ENCODE measurements at regions not wholly inside any gene's neighbourhood (a gene's known extent, or its start where the extent isn't known, plus 50 kb on each side); places are given as distances from the start of the nearest gene placed in this dataset.
"Not testable (repeated sequence)": the region's sequence is repeated elsewhere in the genome, so short reads cannot be mapped to it uniquely, and the experiment has no call there.

GRCh38 chr6:81933089-81933488, 180.6 kb upstream of the TENT5A start:
- no peaks in the 10 kb centered on the region for H3K27me3 ChIP-seq
- H3K79me2 ChIP-seq (ENCODE audit: low read depth): no peaks in the 10 kb centered on the region
- Mint-ChIP-seq H3K4me1 (no peaks in the 10 kb centered on the region), H3K27ac (no peak overlapping the region), H3K4me3 (no peak overlapping the region), H3K36me3 (no peaks in the 10 kb centered on the region), H3K27me3 (ENCODE audit: insufficient read depth, low read depth) (peaks cover 6% of the 10 kb centered on the region), H3K9me3 (no peaks in the 10 kb centered on the region)
- no peaks in the 10 kb centered on the region for H4K20me1 ChIP-seq (ENCODE audit: low read depth)
- H3K9ac ChIP-seq: no peak overlapping the region
- no peaks in the 10 kb centered on the region for H3K36me3 ChIP-seq
- H3K4me2 ChIP-seq: no peak overlapping the region
- peaks cover 11% of the 10 kb centered on the region for H3K4me1 ChIP-seq
- TF ChIP-seq CTCF (IDR thresholded peaks at IDR 0.05) (no peak), EZH2 (IDR thresholded peaks at IDR 0.05) (no peak), EZH2phosphoT487 (IDR thresholded peaks at IDR 0.05) (no peak)
- H2AFZ ChIP-seq (replicated peaks): no peak overlapping the region
- no peaks in the 10 kb centered on the region for H3K9me3 ChIP-seq (ENCODE audit: low read depth)
- H3F3A ChIP-seq (ENCODE audit: low read depth): no peaks in the 10 kb centered on the region
- no peak for DNase-seq (ENCODE audit: low spot score)
- H3K27ac ChIP-seq: no peak overlapping the region
- no peak overlapping the region for H3K4me3 ChIP-seq

- not testable (repeated sequence) for H3K4me2 ChIP-seq; H3K27ac Mint-ChIP-seq; H3K4me1 Mint-ChIP-seq; H3K4me3 ChIP-seq; H3K36me3 Mint-ChIP-seq; H3K36me3 ChIP-seq; H3K27ac ChIP-seq; H3K9me3 Mint-ChIP-seq; DNase-seq (ENCODE audit: low spot score); H3K9ac ChIP-seq; H3K27me3 ChIP-seq; H3F3A ChIP-seq (ENCODE audit: low read depth); H4K20me1 ChIP-seq (ENCODE audit: low read depth); H2AFZ ChIP-seq (replicated peaks); H3K9me3 ChIP-seq (ENCODE audit: low read depth); H3K79me2 ChIP-seq (ENCODE audit: low read depth); H3K27me3 Mint-ChIP-seq (ENCODE audit: insufficient read depth, low read depth)
- peak overlapping the region; percentile 11 for H3K4me3 Mint-ChIP-seq
- peaks cover 18% of the 10 kb centered on the region for H3K4me1 ChIP-seq
Measured at GRCh38 chr6:81932448-81932847, 180.0 kb upstream of the TENT5A start.

GRCh38 chr6:81929828-81930227, 177.3 kb upstream of the TENT5A start:
- peaks cover 29% of the 10 kb centered on the region for H3K4me1 ChIP-seq
- H3K9me3 ChIP-seq (ENCODE audit: low read depth): no peaks in the 10 kb centered on the region
- H3K9me3 Mint-ChIP-seq: no peaks in the 10 kb centered on the region
- H3K36me3 Mint-ChIP-seq: no peaks in the 10 kb centered on the region
- H3K4me2 ChIP-seq: no peak overlapping the region
- no peak for DNase-seq (ENCODE audit: low spot score)
- no peak for TF ChIP-seq CTCF (IDR thresholded peaks at IDR 0.05)
- no peak for TF ChIP-seq EZH2phosphoT487 (IDR thresholded peaks at IDR 0.05)
- TF ChIP-seq EZH2 (IDR thresholded peaks at IDR 0.05): no peak
- H3F3A ChIP-seq (ENCODE audit: low read depth): peaks cover 17% of the 10 kb centered on the region
- no peak overlapping the region for H3K27ac ChIP-seq
- no peak overlapping the region for H3K9ac ChIP-seq
- no peak overlapping the region for H3K4me3 Mint-ChIP-seq
- H3K4me1 Mint-ChIP-seq: peaks cover 10% of the 10 kb centered on the region
- no peaks in the 10 kb centered on the region for H3K36me3 ChIP-seq
- no peak overlapping the region for H3K4me3 ChIP-seq
- peaks cover 6% of the 10 kb centered on the region for H3K27me3 Mint-ChIP-seq (ENCODE audit: insufficient read depth, low read depth)
- no peaks in the 10 kb centered on the region for H3K79me2 ChIP-seq (ENCODE audit: low read depth)
- H3K27me3 ChIP-seq: no peaks in the 10 kb centered on the region
- no peak overlapping the region for H3K27ac Mint-ChIP-seq
- H2AFZ ChIP-seq (replicated peaks): no peak overlapping the region
- H4K20me1 ChIP-seq (ENCODE audit: low read depth): no peaks in the 10 kb centered on the region

- Histone ChIP-seq H3K9me3 (ENCODE audit: low read depth) (peaks cover 12% of the 10 kb centered on the region), H3K4me3 (no peak overlapping the region), H3F3A (ENCODE audit: low read depth) (peaks cover 17% of the 10 kb centered on the region), H3K27ac (no peak overlapping the region), H3K9ac (no peak overlapping the region), H4K20me1 (ENCODE audit: low read depth) (no peaks in the 10 kb centered on the region), H3K36me3 (peaks cover 7% of the 10 kb centered on the region), H3K79me2 (ENCODE audit: low read depth) (no peaks in the 10 kb centered on the region), H3K27me3 (no peaks in the 10 kb centered on the region), H2AFZ (replicated peaks) (no peak overlapping the region), H3K4me1 (peaks cover 29% of the 10 kb centered on the region), H3K4me2 (no peak overlapping the region)
- H3K27me3 Mint-ChIP-seq (ENCODE audit: insufficient read depth, low read depth): no peaks in the 10 kb centered on the region
- DNase-seq (ENCODE audit: low spot score): no peak
- peaks cover 10% of the 10 kb centered on the region for H3K4me1 Mint-ChIP-seq
- no peak overlapping the region for H3K27ac Mint-ChIP-seq
- H3K36me3 Mint-ChIP-seq: no peaks in the 10 kb centered on the region
- peaks cover 5% of the 10 kb centered on the region for H3K9me3 Mint-ChIP-seq
- TF ChIP-seq CTCF (IDR thresholded peaks at IDR 0.05) (no peak), EZH2phosphoT487 (IDR thresholded peaks at IDR 0.05) (no peak), EZH2 (IDR thresholded peaks at IDR 0.05) (no peak)
- H3K4me3 Mint-ChIP-seq: no peak overlapping the region
Measured at GRCh38 chr6:81925201-81925600, 172.7 kb upstream of the TENT5A start.

All from neural progenitor cell (in vitro differentiated cells).